ENCODE measurements at regions not wholly inside any gene's neighbourhood (a gene's known extent, or its start where the extent isn't known, plus 50 kb on each side); places are given as distances from the start of the nearest gene placed in this dataset.

GRCh38 chr17:13909901-13910519 lies 159.3 kb upstream of the COX10 start:
- TF ChIP-seq CTCF (IDR thresholded peaks at IDR 0.05; ENCODE audit: borderline replicate concordance): no peak
- no peaks in the 10 kb centered on the region for H3K9me3 ChIP-seq (replicated peaks)
- H3K4me1 ChIP-seq: no peaks in the 10 kb centered on the region
- no peak overlapping the region for H3K27ac ChIP-seq (replicated peaks)
- no peaks in the 10 kb centered on the region for H3K27me3 ChIP-seq (ENCODE audit: low read depth)
- no peak for DNase-seq
- no peak overlapping the region for H3K4me3 ChIP-seq
- H3K36me3 ChIP-seq: no peaks in the 10 kb centered on the region
- intact Hi-C loops (cut with micrococcal nuclease): no loop called here

GRCh38 chr17:13917634-13918033 lies 151.7 kb upstream of the COX10 start:
- Histone ChIP-seq H3K27ac (replicated peaks) (no peak overlapping the region), H3K36me3 (no peaks in the 10 kb centered on the region), H3K27me3 (ENCODE audit: low read depth) (no peaks in the 10 kb centered on the region), H3K4me1 (no peaks in the 10 kb centered on the region), H3K4me3 (no peak overlapping the region), H3K9me3 (replicated peaks) (no peaks in the 10 kb centered on the region)
- intact Hi-C loops (cut with micrococcal nuclease): no loop called here
- TF ChIP-seq CTCF (IDR thresholded peaks at IDR 0.05; ENCODE audit: borderline replicate concordance): no peak
- no peak for DNase-seq

GRCh38 chr17:13918247-13918646 lies 151.1 kb upstream of the COX10 start:
- DNase-seq: no peak
- H3K9me3 ChIP-seq (replicated peaks): no peaks in the 10 kb centered on the region
- intact Hi-C loops (cut with micrococcal nuclease): no loop called here
- H3K36me3 ChIP-seq: no peaks in the 10 kb centered on the region
- no peak for TF ChIP-seq CTCF (IDR thresholded peaks at IDR 0.05; ENCODE audit: borderline replicate concordance)
- no peak overlapping the region for H3K27ac ChIP-seq (replicated peaks)
- H3K4me1 ChIP-seq: no peaks in the 10 kb centered on the region
- no peak overlapping the region for H3K4me3 ChIP-seq
- H3K27me3 ChIP-seq (ENCODE audit: low read depth): no peaks in the 10 kb centered on the region

- intact Hi-C loops (cut with micrococcal nuclease): no loop called here
- H3K27me3 ChIP-seq (ENCODE audit: low read depth): no peaks in the 10 kb centered on the region
- H3K27ac ChIP-seq (replicated peaks): no peak overlapping the region
- H3K36me3 ChIP-seq: no peaks in the 10 kb centered on the region
- H3K4me1 ChIP-seq: no peaks in the 10 kb centered on the region
- no peaks in the 10 kb centered on the region for H3K9me3 ChIP-seq (replicated peaks)
- TF ChIP-seq CTCF (IDR thresholded peaks at IDR 0.05; ENCODE audit: borderline replicate concordance): no peak
- no peak for DNase-seq
- no peak overlapping the region for H3K4me3 ChIP-seq
Observed at GRCh38 chr17:13919818-13920217, 149.5 kb upstream of the COX10 start.

GRCh38 chr17:13920413-13920812 lies 148.9 kb upstream of the COX10 start:
- Histone ChIP-seq H3K36me3 (no peaks in the 10 kb centered on the region), H3K27ac (replicated peaks) (no peak overlapping the region), H3K4me1 (no peaks in the 10 kb centered on the region), H3K27me3 (ENCODE audit: low read depth) (no peaks in the 10 kb centered on the region), H3K9me3 (replicated peaks) (no peaks in the 10 kb centered on the region), H3K4me3 (no peak overlapping the region)
- DNase-seq: no peak
- no peak for TF ChIP-seq CTCF (IDR thresholded peaks at IDR 0.05; ENCODE audit: borderline replicate concordance)
- intact Hi-C loops (cut with micrococcal nuclease): no loop called here
